ENCODE measurements at regions not wholly inside any gene's neighbourhood (a gene's known extent, or its start where the extent isn't known, plus 50 kb on each side); places are given as distances from the start of the nearest gene placed in this dataset.

DNA sequence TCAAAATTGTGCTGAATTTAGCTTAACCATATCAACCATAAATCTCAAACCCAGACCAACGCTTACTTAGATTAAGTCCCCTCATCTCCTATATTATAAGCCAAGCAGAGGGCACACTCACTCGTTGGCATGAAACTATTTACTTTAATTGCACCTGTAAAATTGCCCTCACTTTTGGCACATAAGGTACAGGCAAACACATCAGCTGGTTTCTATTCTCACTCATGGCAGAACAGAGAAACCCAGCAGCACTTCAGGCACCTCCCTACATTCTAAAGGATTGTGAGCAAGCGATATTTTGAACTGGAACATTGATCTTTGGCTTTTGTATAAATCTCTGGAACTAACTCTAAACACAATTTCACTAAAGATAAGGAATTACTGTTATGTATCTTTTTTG, 845.6 kb upstream of the CDH6 start:
- Histone ChIP-seq H3K79me2 (ENCODE audit: control insufficient read depth in 1 of 2, insufficient read depth in 2 of 2, low read length in 2 of 2) (no peaks in the 10 kb centered on the region), H2BK15ac (ENCODE audit: low read length) (no peak overlapping the region), H2BK5ac (ENCODE audit: low read depth, low read length) (no peak overlapping the region), H4K91ac (replicated peaks; ENCODE audit: insufficient read length, low read length) (no peak overlapping the region), H3K4me1 (replicated peaks in 1 of 4; ENCODE audit: control insufficient read depth in 3 of 4, insufficient read depth in 4 of 4, low read length in 3 of 4) (no peaks in the 10 kb centered on the region), H3K9me3 (ENCODE audit: insufficient read depth in 2 of 2, low read depth in 1 of 2, low read length in 1 of 2) (no peaks in the 10 kb centered on the region), H3K18ac (ENCODE audit: extremely low read depth, low read length) (no peak overlapping the region), H4K5ac (ENCODE audit: insufficient read length, low read depth, low read length) (no peak overlapping the region), H3K4me2 (ENCODE audit: insufficient read depth in 1 of 2, low read depth in 2 of 2, low read length in 2 of 2) (no peak overlapping the region), H4K20me1 (replicated peaks in 1 of 2; ENCODE audit: control insufficient read depth in 1 of 2, insufficient read depth in 2 of 2, low read length in 2 of 2) (no peaks in the 10 kb centered on the region), H3K4me3 (ENCODE audit: extremely low read depth in 1 of 4, insufficient read depth in 2 of 4, low read depth in 3 of 4, low read length in 4 of 4) (no peak overlapping the region), H3K23ac (ENCODE audit: insufficient read length) (no peak overlapping the region), H2BK12ac (ENCODE audit: low read depth, low read length) (no peak overlapping the region), H3K4ac (replicated peaks; ENCODE audit: insufficient read length, low read depth, low read length) (no peak overlapping the region), H3K27me3 (replicated peaks in 1 of 4; ENCODE audit: control insufficient read depth in 3 of 4, extremely low read depth in 1 of 4, insufficient read depth in 3 of 4, low read length in 3 of 4) (no peaks in the 10 kb centered on the region), H2BK20ac (ENCODE audit: low read length) (no peak overlapping the region), H3K56ac (replicated peaks; ENCODE audit: insufficient read length, low read depth, low read length) (no peak overlapping the region), H2BK120ac (replicated peaks; ENCODE audit: low read depth, low read length) (no peak overlapping the region), H4K8ac (ENCODE audit: extremely low read depth, insufficient read depth, low read length) (no peak overlapping the region), H2AFZ (ENCODE audit: low read length) (no peak overlapping the region), H2AK5ac (ENCODE audit: low read depth, low read length) (no peak overlapping the region), H3K9ac (replicated peaks in 1 of 4; ENCODE audit: extremely low read depth in 1 of 4, low read depth in 3 of 4, low read length in 3 of 4) (no peak overlapping the region), H3K79me1 (ENCODE audit: low read depth, low read length) (no peaks in the 10 kb centered on the region), H3K23me2 (ENCODE audit: low read depth, low read length) (no peaks in the 10 kb centered on the region), H3K27ac (ENCODE audit: low read depth, low read length) (no peak overlapping the region), H3K36me3 (ENCODE audit: control insufficient read depth in 2 of 4, insufficient read depth in 4 of 4, low read length in 3 of 4) (no peaks in the 10 kb centered on the region), H3K14ac (ENCODE audit: insufficient read length) (no peak overlapping the region)
- 96% methylated on average over 3 of the region's 3 CpGs; no CpG with 5 or more reads in 1 of the 2 experiments for WGBS, 2 experiments (ENCODE audit: extremely low coverage in 1 of 2, insufficient coverage in 1 of 2, insufficient read length in 1 of 2, insufficient replicate concordance in 2 of 2, low coverage in 1 of 2, low lambda C conversion rate in 2 of 2, missing lambda C conversion rate in 1 of 2)
- POLR2A ChIA-PET (ENCODE audit: partially characterized antibody) = no interaction called here
- TF ChIP-seq SAP30 (IDR thresholded peaks at IDR 0.05; ENCODE audit: insufficient read depth, insufficient replicate concordance, low read length) = no peak
- no peak for TF ChIP-seq BACH1 (IDR thresholded peaks at IDR 0.05; ENCODE audit: low read length)
- TF ChIP-seq CEBPB (IDR thresholded peaks at IDR 0.05; ENCODE audit: low read depth, low read length) = no peak
- TF ChIP-seq JUN (IDR thresholded peaks at IDR 0.05; ENCODE audit: low read depth, low read length) = no peak
- no peak for TF ChIP-seq RNF2 (IDR thresholded peaks at IDR 0.05; ENCODE audit: borderline replicate concordance, low read depth, low read length, missing control alignments, poor library complexity, severe bottlenecking)
- no peak for TF ChIP-seq MAFK (IDR thresholded peaks at IDR 0.05; ENCODE audit: low read depth, low read length)
- DNase-seq (ENCODE audit: low read depth in 1 of 2, low spot score in 2 of 2) (no peak), FAIRE-seq (no peak)
- CTCF ChIA-PET (ENCODE audit: partially characterized antibody) = no interaction called here

Measured in H1 (cell line).